Breast epithelium (tissue), 4 donors: ENCODE measurements at regions not wholly inside any gene's neighbourhood (a gene's known extent, or its start where the extent isn't known, plus 50 kb on each side); places are given as distances from the start of the nearest gene placed in this dataset.

ENCODE experiments used
- DNase-seq, 2 donors: peaks; one replicate each; pipeline ENCODE4 v3.0.0-alpha.2; 2019; ENCODE audit warnings: low spot score in 2 of 2
- H3K27ac ChIP-seq, 2 donors: fragments of 200-600 bp; sonication (generic) in 1 of 2; one replicate each; pipeline ENCODE4 v1.5.1; 2016 to 2019; ENCODE audit warnings: mild to moderate bottlenecking in 1 of 2
- H3K27me3 ChIP-seq, 2 donors: fragments of 200-600 bp; sonication (generic) in 1 of 2; one replicate each; pipeline versions ENCODE4 v1.5.1 to v1.6.0; 2017 to 2019; ENCODE audit warnings: control low read depth in 1 of 2, mild to moderate bottlenecking in 1 of 2
- H3K36me3 ChIP-seq: fragments of 200-600 bp; one replicate; pipeline ENCODE4 v1.5.1; 2019
- H3K4me1 ChIP-seq, 2 donors: fragments of 200-600 bp; sonication (generic); one replicate each; pipeline ENCODE4 v1.5.1; 2016 to 2019; ENCODE audit warnings: control low read depth in 1 of 2
- H3K4me3 ChIP-seq, 3 donors: fragments of 200-600 bp; sonication (generic); 1 replicate in 2 of 3; 2 replicates in 1 of 3; pipeline ENCODE4 v1.5.1; 2016 to 2019; ENCODE audit warnings: mild to moderate bottlenecking in 3 of 3, moderate library complexity in 2 of 3
- H3K9me3 ChIP-seq, 2 donors: fragments of 200-600 bp; sonication (generic) in 1 of 2; one replicate each; pipeline ENCODE4 v1.5.1; 2016 to 2019; ENCODE audit warnings: control low read depth in 1 of 2
- CTCF ChIP-seq, 3 donors: fragments of 450-650 bp; IDR thresholded peaks; one replicate each; pipeline ENCODE4 v1.5.1; 2016 to 2017; ENCODE audit warnings: antibody characterized with exemption in 3 of 3, mild to moderate bottlenecking in 3 of 3, moderate library complexity in 3 of 3
- POLR2A ChIP-seq: fragments of 450-650 bp; IDR thresholded peaks from one replicate; pipeline ENCODE4 v1.6.1; 2016; ENCODE audit warnings: antibody characterized with exemption, mild to moderate bottlenecking, moderate library complexity
- POLR2AphosphoS5 ChIP-seq, 3 donors: sonication (generic); formaldehyde crosslinking; IDR thresholded peaks; one replicate each; pipeline ENCODE4 v1.6.1; 2017; ENCODE audit warnings: antibody characterized with exemption in 3 of 3
- intact Hi-C: fragments of 100-400 bp; cut with DNase I; formaldehyde crosslinking; loops from one replicate; pipeline ENCODE4 v1.15.1; 2023; ENCODE audit warnings: low total_unique reads

GRCh38 chr15:47885920-47886319 lies 168.6 kb downstream of the SEMA6D start:
- TF ChIP-seq POLR2AphosphoS5 (IDR thresholded peaks at IDR 0.05) (no peak), CTCF (IDR thresholded peaks at IDR 0.05) (no peak), POLR2A (no peak)
- no peaks in the 10 kb centered on the region for H3K36me3 ChIP-seq
- intact Hi-C loops: no loop called here
- peaks cover 0 to 2% of the 10 kb centered on the region in 2 donors for H3K27me3 ChIP-seq
- H3K27ac ChIP-seq: no peak overlapping the region
- H3K4me3 ChIP-seq: no peak overlapping the region
- DNase-seq: no peak
- no peaks in the 10 kb centered on the region for H3K4me1 ChIP-seq
- no peaks in the 10 kb centered on the region for H3K9me3 ChIP-seq

GRCh38 chr15:47887241-47887800 lies 170.0 kb downstream of the SEMA6D start:
- H3K9me3 ChIP-seq: no peaks in the 10 kb centered on the region
- peaks cover 0 to 2% of the 10 kb centered on the region in 2 donors for H3K27me3 ChIP-seq
- DNase-seq: no peak
- no peak for TF ChIP-seq POLR2AphosphoS5 (IDR thresholded peaks at IDR 0.05)
- TF ChIP-seq POLR2A: no peak
- no peak for TF ChIP-seq CTCF (IDR thresholded peaks at IDR 0.05)
- intact Hi-C loops: no loop called here
- no peaks in the 10 kb centered on the region for H3K36me3 ChIP-seq
- H3K27ac ChIP-seq: no peak overlapping the region
- no peak overlapping the region for H3K4me3 ChIP-seq
- H3K4me1 ChIP-seq: no peaks in the 10 kb centered on the region

DNA sequence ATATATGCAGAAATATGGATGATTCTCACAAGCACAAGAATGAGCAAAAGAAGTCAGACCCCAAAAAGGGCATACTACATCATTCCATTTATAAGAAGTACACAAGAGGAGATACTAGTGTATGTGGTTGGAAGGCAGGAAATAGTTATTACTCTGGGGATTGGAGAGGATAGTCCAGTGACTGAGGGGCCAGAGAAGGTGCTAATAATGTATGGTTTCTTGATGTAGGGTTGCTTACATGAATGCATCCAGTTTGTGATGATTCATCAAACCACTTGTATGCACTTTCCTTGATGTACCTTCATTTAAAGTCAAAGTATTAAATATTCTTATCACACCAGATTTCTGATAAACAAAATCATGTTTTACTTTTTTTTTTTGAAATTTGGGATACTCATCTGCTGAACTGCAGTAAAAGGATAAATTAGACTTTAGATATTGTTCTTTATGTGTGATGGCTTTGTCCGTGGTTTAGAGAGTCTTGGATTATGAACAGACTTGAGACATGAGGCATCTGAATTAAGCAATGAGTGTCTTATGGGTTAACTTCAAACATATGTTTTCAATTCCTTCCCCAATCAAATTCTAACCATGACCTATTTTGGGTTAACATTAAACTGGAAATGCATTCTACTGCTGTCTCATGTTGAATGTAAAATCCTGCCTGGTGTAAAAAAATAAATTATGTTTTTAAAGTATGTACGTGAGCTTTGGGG lies 171.2 kb downstream of the SEMA6D start:
- no peaks in the 10 kb centered on the region for H3K9me3 ChIP-seq
- no peaks in the 10 kb centered on the region for H3K36me3 ChIP-seq
- intact Hi-C loops: no loop called here
- no peak overlapping the region for H3K4me3 ChIP-seq
- H3K27me3 ChIP-seq: peaks cover 0 to 2% of the 10 kb centered on the region in 2 donors
- H3K27ac ChIP-seq: no peak overlapping the region
- no peaks in the 10 kb centered on the region for H3K4me1 ChIP-seq
- TF ChIP-seq CTCF (IDR thresholded peaks at IDR 0.05) (no peak), POLR2A (no peak), POLR2AphosphoS5 (IDR thresholded peaks at IDR 0.05) (no peak)
- DNase-seq: no peak

DNA sequence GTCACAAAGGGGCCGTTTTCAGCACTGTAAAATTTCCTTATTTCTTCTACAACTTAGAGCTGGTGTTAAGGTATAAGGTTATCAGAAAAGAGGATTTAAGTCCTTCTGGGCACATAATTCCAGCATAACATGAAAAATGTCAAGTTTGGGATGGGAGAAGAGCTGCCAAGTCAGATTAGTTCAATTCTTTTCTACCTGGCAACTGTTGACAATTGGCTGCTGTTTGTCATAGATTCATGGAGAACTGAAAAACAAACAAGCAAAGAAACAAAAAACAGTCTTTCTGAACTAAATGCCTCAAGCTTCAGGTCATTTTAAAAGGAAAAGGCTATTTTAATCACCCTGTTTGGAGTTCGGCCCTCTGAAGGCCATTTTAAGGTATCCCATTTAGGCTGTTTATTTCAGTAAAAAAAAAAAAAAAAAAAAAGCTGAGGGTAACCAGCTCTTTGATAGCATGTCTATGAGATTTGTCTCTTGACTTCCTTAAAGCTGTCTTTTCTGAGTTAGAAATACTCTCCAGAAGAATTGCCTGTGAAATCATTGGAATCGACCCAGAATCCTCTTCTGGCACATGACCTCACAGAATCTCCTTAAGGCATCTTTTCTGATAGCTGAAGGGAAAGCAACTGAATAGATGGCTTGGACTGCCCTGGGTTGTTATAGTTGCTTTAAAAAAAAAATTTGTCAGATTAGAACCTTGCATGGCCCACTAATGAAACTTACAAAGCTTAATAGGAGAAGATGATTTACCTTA lies 173.3 kb downstream of the SEMA6D start:
- Histone ChIP-seq H3K9me3 (no peaks in the 10 kb centered on the region), H3K36me3 (no peaks in the 10 kb centered on the region), H3K4me1 (no peaks in the 10 kb centered on the region), H3K27ac (no peak overlapping the region), H3K27me3 (peaks cover 0 to 2% of the 10 kb centered on the region in 2 donors), H3K4me3 (no peak overlapping the region)
- DNase-seq: no peak
- TF ChIP-seq POLR2A (no peak), POLR2AphosphoS5 (IDR thresholded peaks at IDR 0.05) (no peak), CTCF (IDR thresholded peaks at IDR 0.05) (no peak)
- intact Hi-C loops: no loop called here

- no peak overlapping the region for H3K27ac ChIP-seq
- H3K4me3 ChIP-seq: no peak overlapping the region
- no peaks in the 10 kb centered on the region for H3K4me1 ChIP-seq
- TF ChIP-seq POLR2AphosphoS5 (IDR thresholded peaks at IDR 0.05) (no peak), CTCF (IDR thresholded peaks at IDR 0.05) (no peak), POLR2A (no peak)
- H3K36me3 ChIP-seq: no peaks in the 10 kb centered on the region
- H3K27me3 ChIP-seq: no peaks in the 10 kb centered on the region
- no peak for DNase-seq
- H3K9me3 ChIP-seq: peaks cover 0 to 2% of the 10 kb centered on the region in 2 donors
- intact Hi-C loops: no loop called here
These were observed 180.2 kb downstream of the SEMA6D start for GRCh38 chr15:47897525-47897924.
